GM12864 (cell line): ENCODE measurements at regions not wholly inside any gene's neighbourhood (a gene's known extent, or its start where the extent isn't known, plus 50 kb on each side); places are given as distances from the start of the nearest gene placed in this dataset.
"Not testable (repeated sequence)": the region's sequence is repeated elsewhere in the genome, so short reads cannot be mapped to it uniquely, and the experiment has no call there.

Experiments used
- DNase-seq: peaks from one replicate; pipeline ENCODE4 v3.0.0-alpha.2; 2011; ENCODE audit warnings: low read depth
- H3K4me3 ChIP-seq: 2 replicates; pipeline ENCODE4 v1.5.1; 2011; ENCODE audit warnings: mild to moderate bottlenecking, low read depth, low read length, control low read depth
- CTCF ChIP-seq: IDR thresholded peaks from 2 replicates; pipeline ENCODE4 v1.5.1; 2011; ENCODE audit warnings: low read depth, mild to moderate bottlenecking, moderate library complexity, low read length, control low read depth, inconsistent platforms; ENCODE audit errors: missing control alignments

- no peak for TF ChIP-seq CTCF
- no peak for DNase-seq
- H3K4me3 ChIP-seq: no peak overlapping the region
Measured at GRCh38 chr2:10230499-10230898, 72.2 kb upstream of the HPCAL1 start.

GRCh38 chr2:10230921-10231320 is 71.8 kb upstream of the HPCAL1 start:
- not testable (repeated sequence) for DNase-seq

GRCh38 chr2:10231551-10232085 is 71.1 kb upstream of the HPCAL1 start:
- no peak overlapping the region for H3K4me3 ChIP-seq
- TF ChIP-seq CTCF: no peak
- DNase-seq: no peak

More at GRCh38 chr2:10230921-10231320, 71.8 kb upstream of the HPCAL1 start:
- not testable (repeated sequence) for H3K4me3 ChIP-seq

- TF ChIP-seq CTCF: no peak
Measured at GRCh38 chr2:10232096-10232815, 70.4 kb upstream of the HPCAL1 start.

GRCh38 chr2:10233131-10234012 is 69.3 kb upstream of the HPCAL1 start:
- no peak for DNase-seq
- no peak for TF ChIP-seq CTCF
- no peak overlapping the region for H3K4me3 ChIP-seq

More at GRCh38 chr2:10232096-10232815, 70.4 kb upstream of the HPCAL1 start:
- no peak for DNase-seq
- H3K4me3 ChIP-seq: no peak overlapping the region

GRCh38 chr2:10234013-10234306 is 68.7 kb upstream of the HPCAL1 start:
- no peak for TF ChIP-seq CTCF
- no peak overlapping the region for H3K4me3 ChIP-seq

GRCh38 chr2:10234409-10235094 is 68.2 kb upstream of the HPCAL1 start:
- no peak overlapping the region for H3K4me3 ChIP-seq
- no peak for DNase-seq
- no peak for TF ChIP-seq CTCF

More at GRCh38 chr2:10234013-10234306, 68.7 kb upstream of the HPCAL1 start:
- DNase-seq: no peak
